HepG2 (cell line): ENCODE measurements at regions not wholly inside any gene's neighbourhood (a gene's known extent, or its start where the extent isn't known, plus 50 kb on each side); places are given as distances from the start of the nearest gene placed in this dataset.

Source experiments
- ATAC-seq: fragments of 200-7000 bp; cut with Tn5 transposase; 3 replicates; pipeline ENCODE4 v1.9.1; 2020; ENCODE audit warnings: mild to moderate bottlenecking, moderate library complexity
- BruUV-seq: library from RNA; stranded (reverse); fragments of 400-500 nt; replicated peaks from 2 replicates; lab custom pipeline; 2021; lab: Mats Ljungman, UMichigan
- CTCF ChIA-PET: fragments of 300-600 bp; formaldehyde crosslinking; extraction: SDS; loops from one replicate; lab custom pipeline; 2021; ENCODE audit warnings: low total read pairs, inconsistent platforms, low intra/inter-chr PET ratio; lab: Yijun Ruan, JAX
- POLR2A ChIA-PET: fragments of 350-600 bp; sonication (Branson Sonifier 250); formaldehyde crosslinking; loops from one replicate; lab custom pipeline; 2020; ENCODE audit warnings: antibody characterized with exemption, inconsistent platforms; lab: Yijun Ruan, JAX
- DNase-seq: peaks from one replicate; pipeline ENCODE4 v3.0.0-alpha.2; 2015; ENCODE audit warnings: low spot score
- FAIRE-seq: peaks from 3 replicates; lab custom pipeline; 2011; peaks lifted over from hg19 to GRCh38; lab: Jason Lieb, UNC
- H2AFZ ChIP-seq: one replicate; pipeline ENCODE4 v1.6.1; 2011; ENCODE audit warnings: low read length, inconsistent platforms
- H3K27ac ChIP-seq: fragments of 300-600 bp; 3 replicates; pipeline ENCODE4 v1.8.0; 2011; ENCODE audit warnings: mixed run types, mild to moderate bottlenecking, mixed read lengths, low read length, inconsistent platforms; ENCODE audit not compliant: insufficient read depth; ENCODE audit errors: extremely low read length
- H3K27me3 ChIP-seq, 2 experiments: fragments of 200-600 bp in 1 of 2; 2 replicates in 1 of 2; 3 replicates in 1 of 2; pipeline versions ENCODE4 v1.6.0 to v1.8.0; 2011; ENCODE audit warnings: low read length in 2 of 2, mild to moderate bottlenecking in 2 of 2, moderate library complexity in 2 of 2, inconsistent platforms in 1 of 2; ENCODE audit not compliant: insufficient read depth in 2 of 2, control insufficient read depth in 1 of 2
- H3K36me3 ChIP-seq, 2 experiments: fragments of 200-600 bp in 1 of 2; replicated peaks in 1 of 2; 2 replicates in 1 of 2; 3 replicates in 1 of 2; pipeline versions ENCODE4 v1.5.1 to v1.8.0; 2011; ENCODE audit warnings: low read length in 2 of 2, inconsistent platforms in 1 of 2; ENCODE audit not compliant: insufficient read depth in 2 of 2, control insufficient read depth in 1 of 2
- H3K4me1 ChIP-seq: 2 replicates; pipeline ENCODE4 v1.5.1; 2012; ENCODE audit warnings: low read length, inconsistent platforms; ENCODE audit not compliant: insufficient read depth
- H3K4me2 ChIP-seq: 2 replicates; pipeline ENCODE4 v1.6.0; 2011; ENCODE audit warnings: low read depth, low read length, inconsistent platforms
- H3K4me3 ChIP-seq, 3 experiments: fragments of 200-600 bp in 1 of 3; sonication (generic), shearing (Covaris generic) in 1 of 3; replicated peaks in 1 of 3; 2 replicates each; pipeline ENCODE4 v1.5.1; 2011 to 2016; ENCODE audit warnings: low read length in 3 of 3, inconsistent platforms in 2 of 3, low read depth in 2 of 3, mild to moderate bottlenecking in 2 of 3, control low read depth in 1 of 3, mixed read lengths in 1 of 3; ENCODE audit not compliant: insufficient read depth in 1 of 3
- H3K79me2 ChIP-seq: one replicate; pipeline ENCODE4 v1.6.1; 2011; ENCODE audit warnings: low read length, inconsistent platforms; ENCODE audit not compliant: insufficient read depth
- H3K9ac ChIP-seq: 2 replicates; pipeline ENCODE4 v1.6.0; 2011; ENCODE audit warnings: mild to moderate bottlenecking, low read depth, low read length, inconsistent platforms; ENCODE audit not compliant: insufficient read depth
- H3K9me3 ChIP-seq: 2 replicates; pipeline ENCODE4 v1.5.1; 2012; ENCODE audit warnings: mild to moderate bottlenecking, low read length
- H4K20me1 ChIP-seq: 2 replicates; pipeline ENCODE4 v1.6.0; 2011; ENCODE audit warnings: inconsistent platforms, mild to moderate bottlenecking, low read length, moderate library complexity; ENCODE audit not compliant: insufficient read depth
- ARID3A ChIP-seq: IDR thresholded peaks from 2 replicates; pipeline ENCODE4 v1.6.1; 2012; ENCODE audit warnings: low read depth, low read length, improper control_type of control experiment
- ATF1 ChIP-seq: IDR thresholded peaks from 2 replicates; pipeline ENCODE4 v1.6.1; 2016; ENCODE audit warnings: mild to moderate bottlenecking, control low read depth
- ATRX ChIP-seq: sonication (generic); formaldehyde crosslinking; IDR thresholded peaks from 2 replicates; pipeline ENCODE4 v1.4.0; 2020; ENCODE audit warnings: missing genetic modification reagents, borderline replicate concordance
- FOXK1 ChIP-seq: sonication (generic); formaldehyde crosslinking; IDR thresholded peaks from 2 replicates; pipeline ENCODE4 v1.4.0; 2020; ENCODE audit warnings: low read depth, missing genetic modification reagents, borderline replicate concordance
- FOXO1 ChIP-seq: sonication (generic); formaldehyde crosslinking; IDR thresholded peaks from 2 replicates; pipeline ENCODE4 v1.4.0; 2020; ENCODE audit warnings: missing genetic modification reagents
- HIVEP1 ChIP-seq: sonication (generic); formaldehyde crosslinking; IDR thresholded peaks from 2 replicates; pipeline ENCODE4 v1.4.0; 2020; ENCODE audit warnings: mild to moderate bottlenecking, missing genetic modification reagents
- NCOA2 ChIP-seq: sonication (generic); formaldehyde crosslinking; IDR thresholded peaks from 2 replicates; pipeline ENCODE4 v1.8.0; 2022; ENCODE audit warnings: inconsistent platforms
- ONECUT2 ChIP-seq: sonication (generic); formaldehyde crosslinking; IDR thresholded peaks from 2 replicates; pipeline ENCODE4 v1.4.0; 2020; ENCODE audit warnings: missing genetic modification reagents
- PAX8 ChIP-seq: sonication (generic); formaldehyde crosslinking; IDR thresholded peaks from 2 replicates; pipeline ENCODE4 v1.8.0; 2022; ENCODE audit warnings: mild to moderate bottlenecking, missing genetic modification reagents, borderline replicate concordance
- SP4 ChIP-seq: sonication (generic); formaldehyde crosslinking; IDR thresholded peaks from 2 replicates; pipeline ENCODE4 v1.8.1; 2023; ENCODE audit warnings: mild to moderate bottlenecking, missing genetic modification reagents
- SUZ12 ChIP-seq: fragments of 150-350 bp; IDR thresholded peaks from 2 replicates; pipeline ENCODE4 v1.6.1; 2014; ENCODE audit warnings: low read depth, low read length
- ZFP36 ChIP-seq: fragments of 150-350 bp; IDR thresholded peaks from 2 replicates; pipeline ENCODE4 v1.6.1; 2018; ENCODE audit warnings: borderline replicate concordance, low read length, low read depth; ENCODE audit not compliant: partially characterized antibody
- ZFP90 ChIP-seq: sonication (generic); formaldehyde crosslinking; IDR thresholded peaks from 2 replicates; pipeline ENCODE4 v1.8.0; 2022; ENCODE audit warnings: missing genetic modification reagents, mild to moderate bottlenecking, inconsistent platforms, borderline replicate concordance
- ZNF17 ChIP-seq: sonication (generic); formaldehyde crosslinking; IDR thresholded peaks from 2 replicates; pipeline ENCODE4 v1.5.0; 2020; ENCODE audit warnings: mild to moderate bottlenecking, missing genetic modification reagents
- ZNF451 ChIP-seq: sonication (generic); formaldehyde crosslinking; IDR thresholded peaks from 2 replicates; pipeline ENCODE4 v1.5.0; 2020; ENCODE audit warnings: mild to moderate bottlenecking, missing genetic modification reagents
- ZNF552 ChIP-seq: sonication (generic); formaldehyde crosslinking; IDR thresholded peaks from 2 replicates; pipeline ENCODE4 v1.9.0; 2022; ENCODE audit warnings: missing genetic modification reagents, mild to moderate bottlenecking, borderline replicate concordance
- ZNF569 ChIP-seq: sonication (generic); formaldehyde crosslinking; IDR thresholded peaks from 2 replicates; pipeline ENCODE4 v1.5.0; 2020; ENCODE audit warnings: mild to moderate bottlenecking, missing genetic modification reagents, moderate library complexity, borderline replicate concordance
- ZNF878 ChIP-seq: sonication (generic); formaldehyde crosslinking; IDR thresholded peaks from 2 replicates; pipeline ENCODE4 v1.8.1; 2023; ENCODE audit warnings: mild to moderate bottlenecking, missing genetic modification reagents, moderate library complexity
- ZNF883 ChIP-seq: sonication (generic); formaldehyde crosslinking; IDR thresholded peaks from 2 replicates; pipeline ENCODE4 v1.5.1; 2020; ENCODE audit warnings: mild to moderate bottlenecking, missing genetic modification reagents; ENCODE audit errors: not compliant biosample characterization
- in situ Hi-C: cut with HindIII; loops from 2 replicates; pipeline ENCODE4 v1.10.0; 2017; ENCODE audit warnings: low pct_unique_long_range_greater_than_20kb; ENCODE audit not compliant: extremely low pct_ligation_motif_present
- intact Hi-C: fragments of 100-400 bp; cut with micrococcal nuclease; formaldehyde crosslinking; loops from one replicate; pipeline ENCODE4 v1.10.0; 2022; ENCODE audit not compliant: unreplicated experiment

- FAIRE-seq (no peak), ATAC-seq (no peak)
- no TSS peak for BruUV-seq
These were observed 370.2 kb upstream of the FLRT2 start for GRCh38 chr14:85159726-85160125.

More at GRCh38 chr14:85159726-85160125, 370.2 kb upstream of the FLRT2 start:
- H3K27me3 ChIP-seq: no peaks in the 10 kb centered on the region
- no peak overlapping the region for H3K4me2 ChIP-seq
- peaks cover 67% of the 10 kb centered on the region for H3K9me3 ChIP-seq
- no peak overlapping the region for H3K4me3 ChIP-seq
- H2AFZ ChIP-seq: no peak overlapping the region
- no peaks in the 10 kb centered on the region for H3K4me1 ChIP-seq
- in situ Hi-C loops: no loop called here
- no peak overlapping the region for H3K27ac ChIP-seq
- POLR2A ChIA-PET: no interaction called here
- DNase-seq: no peak
- no peak overlapping the region for H3K9ac ChIP-seq
- CTCF ChIA-PET: no interaction called here
- no peaks in the 10 kb centered on the region for H3K79me2 ChIP-seq
- no peaks in the 10 kb centered on the region for H4K20me1 ChIP-seq
- H3K36me3 ChIP-seq: no peaks in the 10 kb centered on the region
- intact Hi-C loops: no loop called here
- no peak for TF ChIP-seq ARID3A
- TF ChIP-seq ZNF883 (CRISPR knock-in tag): no peak
- TF ChIP-seq SUZ12: no peak
- no peak for TF ChIP-seq ATRX
- no peak for TF ChIP-seq ONECUT2 (CRISPR knock-in tag)
- TF ChIP-seq FOXK1 (CRISPR knock-in tag): no peak
- no peak for TF ChIP-seq ZNF451 (CRISPR knock-in tag)
- TF ChIP-seq ZNF552: no peak
- no peak for TF ChIP-seq ZFP36
- no peak for TF ChIP-seq ZNF878 (CRISPR knock-in tag)
- TF ChIP-seq ZNF569 (CRISPR knock-in tag): no peak
- TF ChIP-seq FOXO1 (CRISPR knock-in tag): no peak
- no peak for TF ChIP-seq ZFP90 (CRISPR knock-in tag)
- TF ChIP-seq HIVEP1: no peak
- no peak for TF ChIP-seq ZNF17
- no peak for TF ChIP-seq PAX8 (CRISPR knock-in tag)
- no peak for TF ChIP-seq ATF1
- no peak for TF ChIP-seq SP4 (CRISPR knock-in tag)
- no peak for TF ChIP-seq NCOA2 (CRISPR knock-in tag)
